ENCODE measurements at regions not wholly inside any gene's neighbourhood (a gene's known extent, or its start where the extent isn't known, plus 50 kb on each side); places are given as distances from the start of the nearest gene placed in this dataset.

DNA sequence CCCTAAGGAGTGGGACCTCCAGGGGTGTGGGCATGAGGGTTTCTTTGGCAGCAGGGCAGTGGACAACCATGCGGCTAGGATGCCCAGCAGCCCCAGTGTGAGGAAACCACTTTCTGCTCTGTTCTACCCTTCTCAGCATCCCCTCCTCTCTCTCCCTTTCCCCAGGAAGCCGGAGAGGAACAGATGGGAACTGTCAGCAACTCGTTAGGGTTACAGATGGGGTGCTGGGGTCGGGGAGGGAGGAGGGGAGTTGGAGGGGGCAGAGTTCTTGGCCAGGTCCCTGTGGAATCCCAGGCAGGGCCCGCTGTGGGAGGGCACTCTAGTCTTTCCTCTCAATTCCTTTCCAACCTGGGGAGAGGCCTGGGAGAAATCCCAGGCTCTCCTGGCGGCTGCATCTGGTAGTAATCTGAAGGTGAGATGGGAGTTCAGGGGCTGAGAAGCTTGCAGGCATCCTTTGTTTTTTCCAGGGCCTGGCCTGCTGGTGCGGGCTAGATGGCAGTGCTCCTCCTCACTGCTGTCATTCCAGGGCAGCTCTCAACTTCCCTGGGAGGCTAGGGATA is 93.9 kb upstream of the CSF3R start:
- H3K27ac ChIP-seq (ENCODE audit: low read depth in 1 of 2, low read length in 2 of 2) = no peak overlapping the region
- WGBS = 56% methylated on average over 7 of the region's 7 CpGs
- DNase-seq (ENCODE audit: low spot score) = no peak
- H3K36me3 ChIP-seq (ENCODE audit: control insufficient read depth in 4 of 4, insufficient read depth in 3 of 4, low read depth in 1 of 4, low read length in 3 of 4) = no peaks in the 10 kb centered on the region
- no peak overlapping the region for H3K9ac ChIP-seq (ENCODE audit: low read depth in 1 of 2, low read length in 2 of 2)
- H3K4me1 ChIP-seq (ENCODE audit: control insufficient read depth in 4 of 4, insufficient read depth in 4 of 4, low read length in 3 of 4) = no peaks in the 10 kb centered on the region
- peaks cover 0 to 3% (median 1%) of the 10 kb centered on the region in 4 donors for H3K27me3 ChIP-seq (ENCODE audit: control insufficient read depth in 4 of 4, insufficient read depth in 4 of 4, low read length in 3 of 4)
- TF ChIP-seq JUND (IDR thresholded peaks at IDR 0.05) (no peak), EGR1 (IDR thresholded peaks at IDR 0.05; ENCODE audit: low read depth in 2 of 2) (no peak), RAD21 (IDR thresholded peaks at IDR 0.05) (no peak), FOXA1 (IDR thresholded peaks at IDR 0.05) (no peak)
- TF ChIP-seq, protein P1, sequence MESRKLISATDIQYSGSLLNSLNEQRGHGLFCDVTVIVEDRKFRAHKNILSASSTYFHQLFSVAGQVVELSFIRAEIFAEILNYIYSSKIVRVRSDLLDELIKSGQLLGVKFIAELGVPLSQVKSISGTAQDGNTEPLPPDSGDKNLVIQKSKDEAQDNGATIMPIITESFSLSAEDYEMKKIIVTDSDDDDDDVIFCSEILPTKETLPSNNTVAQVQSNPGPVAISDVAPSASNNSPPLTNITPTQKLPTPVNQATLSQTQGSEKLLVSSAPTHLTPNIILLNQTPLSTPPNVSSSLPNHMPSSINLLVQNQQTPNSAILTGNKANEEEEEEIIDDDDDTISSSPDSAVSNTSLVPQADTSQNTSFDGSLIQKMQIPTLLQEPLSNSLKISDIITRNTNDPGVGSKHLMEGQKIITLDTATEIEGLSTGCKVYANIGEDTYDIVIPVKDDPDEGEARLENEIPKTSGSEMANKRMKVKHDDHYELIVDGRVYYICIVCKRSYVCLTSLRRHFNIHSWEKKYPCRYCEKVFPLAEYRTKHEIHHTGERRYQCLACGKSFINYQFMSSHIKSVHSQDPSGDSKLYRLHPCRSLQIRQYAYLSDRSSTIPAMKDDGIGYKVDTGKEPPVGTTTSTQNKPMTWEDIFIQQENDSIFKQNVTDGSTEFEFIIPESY (IDR thresholded peaks at IDR 0.05) = no peak
- TF ChIP-seq, protein P2, sequence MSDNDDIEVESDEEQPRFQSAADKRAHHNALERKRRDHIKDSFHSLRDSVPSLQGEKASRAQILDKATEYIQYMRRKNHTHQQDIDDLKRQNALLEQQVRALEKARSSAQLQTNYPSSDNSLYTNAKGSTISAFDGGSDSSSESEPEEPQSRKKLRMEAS (IDR thresholded peaks at IDR 0.05) = no peak
- TF ChIP-seq, protein P3, sequence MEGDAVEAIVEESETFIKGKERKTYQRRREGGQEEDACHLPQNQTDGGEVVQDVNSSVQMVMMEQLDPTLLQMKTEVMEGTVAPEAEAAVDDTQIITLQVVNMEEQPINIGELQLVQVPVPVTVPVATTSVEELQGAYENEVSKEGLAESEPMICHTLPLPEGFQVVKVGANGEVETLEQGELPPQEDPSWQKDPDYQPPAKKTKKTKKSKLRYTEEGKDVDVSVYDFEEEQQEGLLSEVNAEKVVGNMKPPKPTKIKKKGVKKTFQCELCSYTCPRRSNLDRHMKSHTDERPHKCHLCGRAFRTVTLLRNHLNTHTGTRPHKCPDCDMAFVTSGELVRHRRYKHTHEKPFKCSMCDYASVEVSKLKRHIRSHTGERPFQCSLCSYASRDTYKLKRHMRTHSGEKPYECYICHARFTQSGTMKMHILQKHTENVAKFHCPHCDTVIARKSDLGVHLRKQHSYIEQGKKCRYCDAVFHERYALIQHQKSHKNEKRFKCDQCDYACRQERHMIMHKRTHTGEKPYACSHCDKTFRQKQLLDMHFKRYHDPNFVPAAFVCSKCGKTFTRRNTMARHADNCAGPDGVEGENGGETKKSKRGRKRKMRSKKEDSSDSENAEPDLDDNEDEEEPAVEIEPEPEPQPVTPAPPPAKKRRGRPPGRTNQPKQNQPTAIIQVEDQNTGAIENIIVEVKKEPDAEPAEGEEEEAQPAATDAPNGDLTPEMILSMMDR (IDR thresholded peaks at IDR 0.05; ENCODE audit: low read depth, low read length, missing input control) = no peak
- no peak overlapping the region for H3K4me3 ChIP-seq (ENCODE audit: low read depth in 1 of 3, low read length in 3 of 3)
- H3K9me3 ChIP-seq (ENCODE audit: control insufficient read depth in 4 of 4, low read length in 3 of 4) = no peaks in the 10 kb centered on the region

DNA sequence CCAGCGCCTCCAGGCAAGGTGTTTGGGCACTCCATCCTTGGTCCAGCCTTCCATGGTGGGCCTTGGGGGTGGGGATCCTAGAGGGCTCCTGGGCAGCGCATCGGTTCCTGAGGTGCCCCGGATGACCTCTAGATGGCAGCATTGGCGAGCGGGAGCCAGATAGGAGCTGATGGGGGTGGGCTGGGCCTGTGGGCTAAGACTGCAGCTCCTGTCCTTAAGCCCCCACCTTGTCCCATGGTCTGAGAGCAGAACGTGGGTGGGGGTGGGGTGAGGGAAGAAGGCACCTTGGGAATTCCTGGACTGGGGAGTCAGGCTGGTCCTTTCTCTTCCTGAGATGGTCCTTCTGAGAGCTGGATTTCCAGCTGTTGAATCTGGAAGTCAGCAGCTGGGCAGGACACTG is 93.4 kb upstream of the CSF3R start:
- TF ChIP-seq FOXA1 (IDR thresholded peaks at IDR 0.05) = no peak
- TF ChIP-seq, protein P3 (IDR thresholded peaks at IDR 0.05; ENCODE audit: low read depth, low read length, missing input control) = peak; percentile 58
- TF ChIP-seq YY1 (IDR thresholded peaks at IDR 0.05) = no peak
- no peak for TF ChIP-seq RXRA (IDR thresholded peaks at IDR 0.05)
- peak; percentile 79 to 82 for TF ChIP-seq RAD21 (IDR thresholded peaks at IDR 0.05)
- no peak overlapping the region for H3K9ac ChIP-seq (ENCODE audit: low read depth in 1 of 2, low read length in 2 of 2)
- no peaks in the 10 kb centered on the region for H3K9me3 ChIP-seq (ENCODE audit: control insufficient read depth in 4 of 4, low read length in 3 of 4)
- H3K27me3 ChIP-seq (ENCODE audit: control insufficient read depth in 4 of 4, insufficient read depth in 4 of 4, low read length in 3 of 4) = peaks cover 0 to 3% (median 1%) of the 10 kb centered on the region in 4 donors
- H3K36me3 ChIP-seq (ENCODE audit: control insufficient read depth in 4 of 4, insufficient read depth in 3 of 4, low read depth in 1 of 4, low read length in 3 of 4) = no peaks in the 10 kb centered on the region
- no peak overlapping the region for H3K27ac ChIP-seq (ENCODE audit: low read depth in 1 of 2, low read length in 2 of 2)
- 2% methylated on average over 7 of the region's 7 CpGs for WGBS
- no peaks in the 10 kb centered on the region for H3K4me1 ChIP-seq (ENCODE audit: control insufficient read depth in 4 of 4, insufficient read depth in 4 of 4, low read length in 3 of 4)
- DNase-seq (ENCODE audit: low spot score) = peak; percentile 67
- H3K4me3 ChIP-seq (ENCODE audit: low read depth in 1 of 3, low read length in 3 of 3) = no peak overlapping the region

DNA sequence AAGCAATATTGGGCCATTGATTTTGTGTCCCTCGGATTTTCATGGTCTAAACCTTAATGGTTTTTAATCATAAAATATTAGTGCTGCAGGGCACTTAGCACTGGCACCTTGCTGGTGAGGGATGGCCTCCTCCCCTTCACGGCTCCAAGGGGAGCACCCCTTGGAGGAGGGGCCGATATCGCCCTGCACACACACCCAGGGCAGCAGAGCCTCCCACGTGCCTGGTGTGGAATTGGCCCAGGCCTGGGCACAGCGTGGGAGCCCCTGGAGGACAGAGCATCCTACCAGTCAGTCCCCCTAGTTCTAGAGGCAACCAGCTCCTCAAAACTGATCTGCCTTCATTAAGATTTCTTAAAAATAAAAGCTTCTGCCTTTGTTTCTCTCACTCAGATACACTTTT is 90.7 kb upstream of the CSF3R start:
- DNase-seq (ENCODE audit: low spot score) = no peak
- Histone ChIP-seq H3K9ac (ENCODE audit: low read depth in 1 of 2, low read length in 2 of 2) (no peak overlapping the region), H3K9me3 (ENCODE audit: control insufficient read depth in 4 of 4, low read length in 3 of 4) (no peaks in the 10 kb centered on the region), H3K4me1 (ENCODE audit: control insufficient read depth in 4 of 4, insufficient read depth in 4 of 4, low read length in 3 of 4) (no peaks in the 10 kb centered on the region), H3K4me3 (ENCODE audit: low read depth in 1 of 3, low read length in 3 of 3) (no peak overlapping the region), H3K27me3 (ENCODE audit: control insufficient read depth in 4 of 4, insufficient read depth in 4 of 4, low read length in 3 of 4) (peaks cover 0 to 3% (median 1%) of the 10 kb centered on the region in 4 donors), H3K36me3 (ENCODE audit: control insufficient read depth in 4 of 4, insufficient read depth in 3 of 4, low read depth in 1 of 4, low read length in 3 of 4) (no peaks in the 10 kb centered on the region), H3K27ac (ENCODE audit: low read depth in 1 of 2, low read length in 2 of 2) (no peak overlapping the region)
- TF ChIP-seq EGR1 (IDR thresholded peaks at IDR 0.05; ENCODE audit: low read depth in 2 of 2) (no peak), FOXA2 (IDR thresholded peaks at IDR 0.05) (no peak), RXRA (IDR thresholded peaks at IDR 0.05) (no peak)
- TF ChIP-seq, protein P2 (IDR thresholded peaks at IDR 0.05) = no peak
- TF ChIP-seq, protein P1 (IDR thresholded peaks at IDR 0.05) = no peak
- TF ChIP-seq, protein P3 (IDR thresholded peaks at IDR 0.05; ENCODE audit: low read depth, low read length, missing input control) = no peak
- WGBS = 40% methylated on average over 6 of the region's 6 CpGs

All from liver (tissue), 8 donors.